Activated CD8-positive, alpha-beta memory T cell treated with anti-CD3 and anti-CD28 coated beads for 36 hours (primary cell): ENCODE measurements at regions not wholly inside any gene's neighbourhood (a gene's known extent, or its start where the extent isn't known, plus 50 kb on each side); places are given as distances from the start of the nearest gene placed in this dataset.

Experiments used
- CTCF ChIA-PET: fragments of 350-600 bp; sonication (Branson Sonifier 250); formaldehyde crosslinking; loops from one replicate; lab custom pipeline; 2021; ENCODE audit warnings: antibody characterized with exemption; lab: Charles Lee
- POLR2A ChIA-PET: fragments of 350-600 bp; sonication (Branson Sonifier 250); formaldehyde crosslinking; loops from one replicate; lab custom pipeline; 2021; ENCODE audit warnings: antibody characterized with exemption; lab: Charles Lee

- CTCF ChIA-PET, result no interaction called here
These were observed 383.8 kb downstream of the NOVA1 start for GRCh38 chr14:26213846-26214575.

GRCh38 chr14:26209699-26210098, 388.1 kb downstream of the NOVA1 start:
- POLR2A ChIA-PET, result no interaction called here
- CTCF ChIA-PET, result no interaction called here

More at GRCh38 chr14:26213846-26214575, 383.8 kb downstream of the NOVA1 start:
- POLR2A ChIA-PET, result no interaction called here

GRCh38 chr14:26206640-26207039, 391.2 kb downstream of the NOVA1 start:
- POLR2A ChIA-PET, result no interaction called here
- CTCF ChIA-PET, result no interaction called here

- CTCF ChIA-PET, result no interaction called here
- POLR2A ChIA-PET, result no interaction called here
These were observed 392.9 kb downstream of the NOVA1 start for GRCh38 chr14:26204728-26205479.

DNA sequence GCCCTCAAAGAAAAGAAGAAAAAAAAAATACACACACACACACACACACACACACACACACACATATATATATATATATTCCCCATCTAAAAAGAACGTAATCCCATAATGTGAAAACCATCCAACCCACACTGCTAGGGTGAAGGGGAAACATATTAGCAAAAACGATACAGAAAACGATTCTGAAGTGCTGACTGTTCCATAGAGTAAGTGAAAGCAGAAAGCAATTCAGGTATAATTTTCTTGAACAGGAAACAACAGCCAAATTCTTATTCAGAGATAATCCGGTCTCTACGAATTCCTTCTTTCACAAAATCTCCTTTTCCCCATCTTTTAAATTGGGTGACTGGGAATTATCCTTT, 393.5 kb downstream of the NOVA1 start:
- ChIA-PET POLR2A (no interaction called here), CTCF (no interaction called here)

GRCh38 chr14:26200687-26201086, 397.1 kb downstream of the NOVA1 start:
- POLR2A ChIA-PET, result no interaction called here

DNA sequence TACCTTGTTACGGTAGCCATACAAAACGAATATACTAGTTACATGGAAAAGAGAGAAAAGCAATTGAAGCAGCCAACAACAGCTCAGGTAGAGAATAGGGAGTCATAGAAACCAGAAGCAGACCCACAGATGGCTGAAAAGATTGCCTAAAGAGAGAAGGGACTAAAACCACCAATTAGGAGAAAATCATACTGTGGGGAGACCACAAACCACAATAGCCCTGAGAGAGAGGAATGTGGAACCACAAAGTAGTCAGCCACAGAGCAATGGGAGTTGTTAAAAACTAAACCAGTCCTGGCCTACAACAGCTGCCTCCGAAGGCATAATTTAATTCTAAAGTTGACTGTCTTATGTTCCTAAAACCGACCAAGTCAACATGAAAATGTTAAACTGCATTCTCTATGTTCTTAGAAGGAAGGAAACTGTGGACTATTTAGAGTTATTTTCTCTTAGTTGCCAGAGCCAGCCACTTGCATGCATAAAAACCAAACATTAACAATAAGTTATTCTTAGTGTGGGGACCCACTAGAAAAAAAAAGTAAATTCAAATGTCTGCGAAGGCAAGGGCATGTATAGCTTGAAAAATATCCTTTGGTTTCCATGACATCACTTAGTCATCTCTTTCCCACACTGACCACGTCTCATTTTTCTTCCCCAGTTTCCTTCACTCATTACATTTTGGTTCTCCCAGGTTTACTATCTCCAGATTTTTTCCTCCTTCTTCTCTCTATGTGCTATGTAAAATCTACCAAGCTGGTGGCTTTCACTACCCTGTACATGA, 398.1 kb downstream of the NOVA1 start:
- ChIA-PET CTCF (no interaction called here), POLR2A (no interaction called here)

More at GRCh38 chr14:26200687-26201086, 397.1 kb downstream of the NOVA1 start:
- CTCF ChIA-PET, result no interaction called here

DNA sequence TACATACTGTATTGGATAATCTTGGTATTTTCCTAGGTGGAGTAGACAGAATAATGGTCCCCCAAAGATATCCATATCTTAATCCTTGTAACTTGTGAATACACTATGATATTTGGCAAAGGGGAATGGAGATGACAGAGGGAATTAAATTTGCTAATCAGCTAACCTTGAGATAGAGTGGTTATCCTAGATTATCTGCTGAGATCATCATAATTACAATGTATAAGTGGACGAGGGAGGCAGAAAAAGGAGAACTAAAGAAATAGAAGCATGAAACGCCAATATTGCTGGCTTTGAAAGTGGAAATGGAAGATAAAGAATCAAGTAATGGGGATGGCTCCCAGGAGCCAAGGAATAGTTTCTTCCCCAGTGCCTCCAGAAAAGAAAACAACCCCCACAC, 398.7 kb downstream of the NOVA1 start:
- CTCF ChIA-PET, result no interaction called here
- POLR2A ChIA-PET, result no interaction called here

DNA sequence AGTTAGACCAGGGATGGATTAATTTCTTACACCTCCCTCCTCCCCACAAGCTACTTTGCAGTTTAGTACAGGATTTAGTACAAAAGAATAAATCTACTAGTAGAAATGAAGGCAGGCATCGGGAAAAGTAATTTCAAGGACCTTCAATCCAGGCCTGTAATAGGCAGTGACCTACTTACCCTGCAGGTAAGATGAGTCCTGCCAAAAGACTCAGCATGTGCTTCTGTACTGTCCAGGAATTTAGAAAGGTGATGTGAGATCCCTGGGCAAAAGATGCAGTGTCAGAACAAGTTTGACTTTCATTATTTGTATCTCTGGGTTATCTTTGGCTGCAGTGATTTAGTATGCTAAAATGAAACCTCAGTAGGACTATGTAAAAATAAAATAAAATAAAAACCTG, 403.0 kb downstream of the NOVA1 start:
- CTCF ChIA-PET, result no interaction called here

GRCh38 chr14:26191671-26192070, 406.2 kb downstream of the NOVA1 start:
- ChIA-PET CTCF (no interaction called here), POLR2A (no interaction called here)

More for the DNA sequence above, 403.0 kb downstream of the NOVA1 start:
- POLR2A ChIA-PET, result no interaction called here

GRCh38 chr14:26191123-26191522, 406.7 kb downstream of the NOVA1 start:
- CTCF ChIA-PET, result no interaction called here

DNA sequence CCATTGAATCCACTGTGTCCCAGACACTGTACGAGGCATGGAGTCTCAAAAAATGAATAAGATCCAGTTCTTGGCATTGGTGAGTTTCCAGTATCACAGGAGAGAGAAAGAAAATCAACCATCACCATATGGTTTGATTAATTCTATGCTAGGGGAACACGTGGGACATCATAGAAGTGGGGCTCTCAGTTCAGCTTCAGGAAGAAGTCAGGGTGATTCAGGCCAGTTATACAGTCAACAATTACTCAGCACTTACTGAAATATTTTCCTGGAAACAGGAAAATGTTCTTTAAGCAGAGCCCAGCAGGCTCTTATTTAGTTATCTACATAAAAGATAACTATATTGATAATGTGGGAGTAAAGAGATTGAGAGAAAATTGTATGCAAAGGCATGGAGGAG, 407.2 kb downstream of the NOVA1 start:
- ChIA-PET CTCF (no interaction called here), POLR2A (no interaction called here)

More at GRCh38 chr14:26191123-26191522, 406.7 kb downstream of the NOVA1 start:
- POLR2A ChIA-PET, result no interaction called here

- ChIA-PET CTCF (no interaction called here), POLR2A (no interaction called here)
These were observed 409.7 kb downstream of the NOVA1 start for GRCh38 chr14:26187996-26188620.

DNA sequence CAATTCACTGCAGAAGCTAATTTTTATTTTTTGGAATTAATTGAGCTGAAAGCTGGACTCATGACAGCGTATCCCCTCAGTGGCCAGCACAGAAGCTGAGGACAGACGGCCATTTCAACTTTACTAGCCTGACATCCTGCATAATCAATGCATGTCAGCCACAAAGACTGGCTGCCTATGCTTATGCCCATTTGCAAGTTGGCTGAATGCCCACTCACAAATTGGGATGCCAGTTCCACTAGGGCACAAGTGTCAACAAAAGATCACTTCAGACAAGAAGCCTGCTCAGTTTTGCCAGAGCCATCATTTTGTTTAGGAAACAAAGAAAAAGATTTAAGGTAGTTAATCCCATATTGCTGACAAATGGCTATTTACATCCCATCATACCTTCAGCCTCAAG, 417.6 kb downstream of the NOVA1 start:
- POLR2A ChIA-PET, result no interaction called here
- CTCF ChIA-PET, result no interaction called here

DNA sequence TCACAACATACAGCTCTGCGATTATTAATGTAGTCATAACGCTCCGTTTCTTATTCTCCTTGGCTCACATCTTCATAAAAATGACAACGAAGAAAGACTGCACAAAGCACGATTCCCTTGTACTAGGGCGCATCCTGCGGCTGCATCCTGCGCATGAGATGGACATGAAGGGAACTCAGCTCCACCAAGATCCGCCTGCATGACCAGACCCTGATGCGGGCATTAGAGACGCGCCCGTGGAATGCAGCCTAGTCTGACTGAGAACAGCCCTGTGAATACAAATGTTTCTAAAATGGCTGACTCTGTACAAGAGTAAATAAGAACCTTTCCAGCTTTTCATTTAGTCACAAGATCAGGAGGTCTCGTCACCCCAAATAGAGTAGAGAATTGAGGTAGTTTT, 422.2 kb downstream of the NOVA1 start:
- ChIA-PET POLR2A (no interaction called here), CTCF (no interaction called here)

GRCh38 chr14:26174395-26174794, 423.4 kb downstream of the NOVA1 start:
- POLR2A ChIA-PET, result no interaction called here
- CTCF ChIA-PET, result no interaction called here

DNA sequence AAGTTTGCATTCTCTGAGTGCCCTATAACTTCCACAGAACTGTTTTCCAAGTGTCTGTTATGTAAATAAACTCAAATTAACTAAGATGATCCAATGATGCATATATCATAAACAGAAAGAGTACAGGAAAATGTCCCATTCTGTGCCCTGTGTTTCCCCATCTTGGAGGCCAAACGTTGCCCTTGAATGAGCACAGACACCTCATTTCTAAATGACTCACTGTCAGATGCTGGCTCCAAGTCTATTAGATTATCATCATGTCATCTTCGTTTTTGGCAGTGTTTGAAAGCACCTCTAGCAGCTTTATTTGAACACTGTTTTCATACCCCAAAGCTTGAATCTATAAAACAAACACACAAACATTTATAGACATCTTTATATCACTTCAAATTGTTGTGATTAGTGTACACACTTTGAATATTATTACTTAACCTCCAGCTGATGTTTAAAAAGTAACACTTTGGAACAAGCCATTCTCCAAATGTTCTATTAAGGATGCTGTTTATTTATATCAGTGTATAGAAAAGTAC, 424.2 kb downstream of the NOVA1 start:
- ChIA-PET CTCF (no interaction called here), POLR2A (no interaction called here)

DNA sequence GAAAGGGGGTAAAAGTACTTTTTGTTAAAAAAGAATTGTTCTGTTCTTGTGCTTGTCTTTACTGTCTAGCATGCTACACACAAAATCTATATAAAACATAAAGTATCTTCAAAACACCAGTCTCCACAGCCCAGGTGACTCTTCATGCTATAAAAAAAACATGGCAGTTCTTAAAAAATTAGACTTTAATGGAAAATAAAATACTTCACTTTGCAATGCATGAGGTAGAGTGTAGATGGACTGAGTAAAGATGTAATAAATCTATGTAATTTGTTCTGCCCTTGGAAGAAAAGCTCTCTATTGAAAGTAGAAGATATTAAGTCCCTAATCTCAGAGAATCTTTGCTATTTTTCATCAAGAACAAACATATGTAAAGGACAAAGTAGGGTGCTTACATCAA, 425.4 kb downstream of the NOVA1 start:
- POLR2A ChIA-PET, result no interaction called here
- CTCF ChIA-PET, result no interaction called here

DNA sequence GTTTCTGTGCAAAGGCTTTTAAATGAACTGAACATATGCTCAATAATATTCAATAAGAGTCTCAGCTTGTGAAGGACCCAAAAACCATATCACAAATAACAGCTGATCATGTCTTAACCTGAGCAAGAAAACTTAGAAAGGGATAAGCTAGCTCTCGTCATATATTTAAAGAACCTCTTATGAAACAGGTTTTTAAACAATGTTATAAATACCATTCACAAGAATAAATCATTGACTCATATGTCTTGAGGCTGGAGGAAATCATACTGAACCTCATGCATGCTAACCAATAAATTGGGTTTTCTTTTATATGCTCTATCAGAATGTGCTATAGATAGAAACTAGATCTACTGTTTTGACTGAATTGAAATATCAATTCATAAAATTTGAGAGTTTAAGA, 426.9 kb downstream of the NOVA1 start:
- ChIA-PET POLR2A (no interaction called here), CTCF (interaction anchor here (0.6 kb wide), 1 partner anchor 1127 kb away, joined by 5 read pairs; no protein-coding TSS in a partner anchor)

DNA sequence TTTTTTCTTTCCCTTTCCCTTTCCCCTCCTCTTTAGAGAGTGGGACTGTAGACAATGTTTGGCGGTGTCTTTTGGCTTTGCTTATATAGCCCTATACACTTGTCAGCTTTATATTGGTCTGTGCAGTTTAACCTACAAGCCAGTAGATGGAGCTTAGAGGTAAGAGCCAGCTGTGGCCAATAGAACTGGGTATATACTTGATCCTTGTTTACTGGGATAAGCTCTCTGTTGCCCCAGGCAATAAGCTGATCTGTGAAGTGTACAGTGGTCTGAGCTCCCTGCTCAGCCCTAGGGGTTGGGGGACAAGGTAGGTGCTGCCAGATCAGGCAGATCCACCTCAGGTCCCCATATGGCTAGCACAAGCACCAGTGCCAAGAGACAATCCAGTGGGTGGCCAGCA, 434.1 kb downstream of the NOVA1 start:
- POLR2A ChIA-PET, result no interaction called here
- CTCF ChIA-PET, result no interaction called here
